ENCODE measurements at regions not wholly inside any gene's neighbourhood (a gene's known extent, or its start where the extent isn't known, plus 50 kb on each side); places are given as distances from the start of the nearest gene placed in this dataset.

DNA sequence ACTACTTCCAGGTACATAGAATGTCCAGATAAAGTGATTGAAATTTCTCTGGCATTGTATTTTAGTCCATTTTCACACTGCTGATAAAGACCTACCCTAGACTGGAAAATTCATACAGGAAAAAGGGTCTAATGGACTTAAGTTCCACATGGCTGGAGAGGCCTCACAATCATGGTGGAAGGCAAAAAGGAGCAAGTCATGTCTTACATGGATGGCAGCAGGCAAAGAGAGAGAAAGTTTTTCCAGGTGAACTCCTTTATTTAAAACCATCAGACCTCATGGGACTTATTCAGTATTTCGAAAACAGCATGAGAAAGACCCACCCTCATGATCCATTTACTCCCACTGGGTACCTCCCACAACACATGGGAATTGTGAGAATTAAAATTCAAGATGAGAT, 1359.7 kb upstream of the RAG2 start:
- Histone ChIP-seq H3K9ac (no peak overlapping the region), H3K4me3 (ENCODE audit: low read depth, low read length) (no peak overlapping the region), H2AFZ (no peak overlapping the region), H3K79me2 (no peaks in the 10 kb centered on the region), H3K36me3 (ENCODE audit: control insufficient read depth, insufficient read depth, low read length) (no peaks in the 10 kb centered on the region), H3K27me3 (ENCODE audit: control insufficient read depth, insufficient read depth, low read length) (no peaks in the 10 kb centered on the region), H3K4me1 (no peaks in the 10 kb centered on the region), H3K27ac (no peak overlapping the region), H3K9me3 (ENCODE audit: control insufficient read depth, low read length) (no peaks in the 10 kb centered on the region), H3K4me2 (ENCODE audit: low read length) (no peak overlapping the region)
- TF ChIP-seq, protein P1, sequence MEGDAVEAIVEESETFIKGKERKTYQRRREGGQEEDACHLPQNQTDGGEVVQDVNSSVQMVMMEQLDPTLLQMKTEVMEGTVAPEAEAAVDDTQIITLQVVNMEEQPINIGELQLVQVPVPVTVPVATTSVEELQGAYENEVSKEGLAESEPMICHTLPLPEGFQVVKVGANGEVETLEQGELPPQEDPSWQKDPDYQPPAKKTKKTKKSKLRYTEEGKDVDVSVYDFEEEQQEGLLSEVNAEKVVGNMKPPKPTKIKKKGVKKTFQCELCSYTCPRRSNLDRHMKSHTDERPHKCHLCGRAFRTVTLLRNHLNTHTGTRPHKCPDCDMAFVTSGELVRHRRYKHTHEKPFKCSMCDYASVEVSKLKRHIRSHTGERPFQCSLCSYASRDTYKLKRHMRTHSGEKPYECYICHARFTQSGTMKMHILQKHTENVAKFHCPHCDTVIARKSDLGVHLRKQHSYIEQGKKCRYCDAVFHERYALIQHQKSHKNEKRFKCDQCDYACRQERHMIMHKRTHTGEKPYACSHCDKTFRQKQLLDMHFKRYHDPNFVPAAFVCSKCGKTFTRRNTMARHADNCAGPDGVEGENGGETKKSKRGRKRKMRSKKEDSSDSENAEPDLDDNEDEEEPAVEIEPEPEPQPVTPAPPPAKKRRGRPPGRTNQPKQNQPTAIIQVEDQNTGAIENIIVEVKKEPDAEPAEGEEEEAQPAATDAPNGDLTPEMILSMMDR (IDR thresholded peaks at IDR 0.05): no peak

DNA sequence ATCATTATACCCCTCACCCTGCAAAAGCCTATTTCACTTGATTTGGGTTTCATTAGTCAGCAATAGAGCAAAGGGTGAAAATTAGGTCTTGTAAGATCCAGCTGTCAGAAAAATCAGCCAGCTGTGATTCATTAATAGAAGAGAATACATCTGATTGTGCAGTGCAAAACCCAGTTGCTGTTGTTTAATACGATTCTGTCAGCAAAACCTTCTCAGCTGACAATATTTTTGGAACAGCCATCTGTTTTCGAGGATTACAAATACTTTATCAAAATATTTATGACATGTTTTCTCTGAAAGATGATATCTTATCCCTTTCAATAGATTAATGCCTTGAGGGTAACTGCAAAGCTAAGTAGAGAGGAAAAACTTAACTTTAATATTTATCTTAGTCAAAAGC, 1354.0 kb upstream of the RAG2 start:
- Histone ChIP-seq H3K36me3 (ENCODE audit: control insufficient read depth, insufficient read depth, low read length) (no peaks in the 10 kb centered on the region), H3K27me3 (ENCODE audit: control insufficient read depth, insufficient read depth, low read length) (no peaks in the 10 kb centered on the region), H3K4me3 (ENCODE audit: low read depth, low read length) (no peak overlapping the region), H3K4me1 (no peaks in the 10 kb centered on the region), H3K4me2 (ENCODE audit: low read length) (no peak overlapping the region), H3K9me3 (ENCODE audit: control insufficient read depth, low read length) (no peaks in the 10 kb centered on the region), H2AFZ (no peak overlapping the region), H3K9ac (no peak overlapping the region), H3K27ac (no peak overlapping the region), H3K79me2 (no peaks in the 10 kb centered on the region)
- TF ChIP-seq, protein P1 (IDR thresholded peaks at IDR 0.05): no peak

DNA sequence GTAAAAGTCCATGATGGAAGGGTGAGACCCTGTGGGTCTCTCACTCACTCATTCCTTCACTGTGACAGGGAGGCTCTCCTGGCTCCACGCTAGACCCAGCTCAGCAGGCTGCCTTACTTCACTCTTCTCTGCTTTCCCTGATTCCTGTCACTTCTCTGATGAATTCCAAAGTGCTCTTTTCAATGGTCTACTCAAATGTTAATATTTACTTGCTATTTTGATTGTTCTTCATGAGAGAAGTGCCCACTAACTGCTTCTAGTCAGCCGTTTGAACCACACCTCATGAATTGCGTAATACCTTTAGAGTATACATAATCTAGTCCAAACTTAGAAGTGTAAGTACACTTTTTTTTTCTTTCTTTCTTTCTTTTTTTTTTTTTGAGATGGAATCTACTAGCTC, 1350.2 kb upstream of the RAG2 start:
- no peaks in the 10 kb centered on the region for H3K9me3 ChIP-seq (ENCODE audit: control insufficient read depth, low read length)
- TF ChIP-seq, protein P1 (IDR thresholded peaks at IDR 0.05): no peak
- no peaks in the 10 kb centered on the region for H3K4me1 ChIP-seq
- H3K36me3 ChIP-seq (ENCODE audit: control insufficient read depth, insufficient read depth, low read length): no peaks in the 10 kb centered on the region
- no peak overlapping the region for H2AFZ ChIP-seq
- no peak overlapping the region for H3K27ac ChIP-seq
- no peaks in the 10 kb centered on the region for H3K79me2 ChIP-seq
- H3K27me3 ChIP-seq (ENCODE audit: control insufficient read depth, insufficient read depth, low read length): no peaks in the 10 kb centered on the region
- H3K9ac ChIP-seq: no peak overlapping the region
- no peak overlapping the region for H3K4me2 ChIP-seq (ENCODE audit: low read length)
- H3K4me3 ChIP-seq (ENCODE audit: low read depth, low read length): no peak overlapping the region

DNA sequence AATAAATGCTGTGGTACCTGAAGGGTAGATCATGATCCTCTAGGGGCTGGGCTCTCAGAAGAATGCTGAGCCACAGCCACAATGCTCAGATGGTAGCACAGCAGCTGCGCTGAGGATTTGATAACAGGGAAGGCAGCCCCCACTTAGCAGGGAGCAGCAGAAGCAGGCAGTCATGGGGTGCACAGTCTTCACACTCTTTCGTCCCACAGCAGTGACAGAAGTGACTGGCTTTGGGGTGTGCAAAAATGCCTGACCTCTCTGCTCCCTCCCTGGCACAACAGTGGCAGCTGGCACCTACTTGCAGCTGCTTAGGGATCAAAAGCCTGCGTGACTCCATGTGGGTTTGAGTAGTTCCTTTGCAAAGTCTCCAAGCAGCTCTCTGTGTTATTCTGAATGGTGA, 1349.8 kb upstream of the RAG2 start:
- no peak overlapping the region for H3K9ac ChIP-seq
- no peaks in the 10 kb centered on the region for H3K4me1 ChIP-seq
- no peaks in the 10 kb centered on the region for H3K9me3 ChIP-seq (ENCODE audit: control insufficient read depth, low read length)
- H3K36me3 ChIP-seq (ENCODE audit: control insufficient read depth, insufficient read depth, low read length): no peaks in the 10 kb centered on the region
- H3K4me2 ChIP-seq (ENCODE audit: low read length): no peak overlapping the region
- H3K27ac ChIP-seq: no peak overlapping the region
- no peak overlapping the region for H3K4me3 ChIP-seq (ENCODE audit: low read depth, low read length)
- no peak overlapping the region for H2AFZ ChIP-seq
- no peaks in the 10 kb centered on the region for H3K79me2 ChIP-seq
- TF ChIP-seq, protein P1 (IDR thresholded peaks at IDR 0.05): no peak
- H3K27me3 ChIP-seq (ENCODE audit: control insufficient read depth, insufficient read depth, low read length): no peaks in the 10 kb centered on the region

DNA sequence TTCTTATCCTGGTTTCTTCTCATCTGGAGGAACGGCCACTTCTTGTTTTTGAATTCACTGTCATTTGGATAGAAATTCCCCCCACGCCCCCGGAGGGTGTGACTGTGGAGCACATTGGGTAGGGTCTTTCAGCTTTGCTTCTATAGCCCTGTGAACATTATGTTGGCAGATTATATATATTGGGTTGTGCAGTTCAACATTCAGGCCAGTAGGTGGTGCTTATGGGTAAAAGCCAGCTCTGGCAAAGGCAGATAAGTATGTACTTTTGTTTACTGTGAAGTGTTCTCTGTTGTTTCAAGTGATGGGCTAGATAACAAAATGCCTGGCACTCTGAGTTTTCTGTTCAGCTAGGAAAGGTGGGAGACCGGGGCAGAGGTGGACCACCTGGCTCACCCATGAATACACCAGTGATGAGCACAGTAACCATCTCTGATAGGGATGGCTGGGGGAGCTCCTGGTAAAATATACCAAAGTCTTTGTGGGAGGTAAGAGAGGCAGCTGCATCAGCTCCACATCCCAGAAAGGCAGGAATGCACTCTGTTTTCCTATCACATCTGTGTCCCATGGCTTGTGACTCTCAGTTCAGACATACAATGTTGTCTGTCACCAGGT, 1348.2 kb upstream of the RAG2 start:
- no peaks in the 10 kb centered on the region for H3K9me3 ChIP-seq (ENCODE audit: control insufficient read depth, low read length)
- H3K36me3 ChIP-seq (ENCODE audit: control insufficient read depth, insufficient read depth, low read length): no peaks in the 10 kb centered on the region
- no peaks in the 10 kb centered on the region for H3K79me2 ChIP-seq
- TF ChIP-seq, protein P1 (IDR thresholded peaks at IDR 0.05): peak; percentile 46
- H3K27me3 ChIP-seq (ENCODE audit: control insufficient read depth, insufficient read depth, low read length): no peaks in the 10 kb centered on the region
- no peak overlapping the region for H3K9ac ChIP-seq
- no peak overlapping the region for H3K4me2 ChIP-seq (ENCODE audit: low read length)
- H3K4me3 ChIP-seq (ENCODE audit: low read depth, low read length): no peak overlapping the region
- no peaks in the 10 kb centered on the region for H3K4me1 ChIP-seq
- H3K27ac ChIP-seq: no peak overlapping the region
- no peak overlapping the region for H2AFZ ChIP-seq
